GM12878 (cell line): ENCODE measurements at regions not wholly inside any gene's neighbourhood (a gene's known extent, or its start where the extent isn't known, plus 50 kb on each side); places are given as distances from the start of the nearest gene placed in this dataset.

Experiments
- ATAC-seq: fragments of 200-7000 bp; cut with Tn5 transposase; 3 replicates; pipeline ENCODE4 v1.9.1; 2020; ENCODE audit warnings: mild to moderate bottlenecking, moderate library complexity
- BruUV-seq: library from RNA; stranded (reverse); fragments of 400-500 nt; replicated peaks from 2 replicates; lab custom pipeline; 2021; lab: Mats Ljungman, UMichigan
- CTCF ChIA-PET: fragments of 300-600 bp; sonication (Branson Sonifier 250); formaldehyde crosslinking; extraction: SDS; loops from one replicate; lab custom pipeline; 2021; ENCODE audit warnings: inconsistent platforms; lab: Yijun Ruan, JAX
- POLR2A ChIA-PET: fragments of 350-600 bp; formaldehyde crosslinking; extraction: SDS; loops from one replicate; lab custom pipeline; 2021; ENCODE audit warnings: inconsistent platforms; lab: Charles Lee
- RAD21 ChIA-PET: fragments of 300-600 bp; sonication (Branson Sonifier 250); formaldehyde crosslinking; loops from one replicate; lab custom pipeline; 2023; ENCODE audit warnings: antibody characterized with exemption; ENCODE audit not compliant: unreplicated experiment; lab: Charles Lee
- SMC1A ChIA-PET: fragments of 300-600 bp; sonication (Branson Sonifier 250); formaldehyde crosslinking; loops from one replicate; lab custom pipeline; 2023; ENCODE audit not compliant: unreplicated experiment, uncharacterized antibody; lab: Charles Lee
- DNase-seq: peaks from one replicate; pipeline ENCODE4 v3.0.0-alpha.2; 2011; ENCODE audit warnings: low read depth, low spot score
- FAIRE-seq: peaks from 3 replicates; lab custom pipeline; 2011; peaks lifted over from hg19 to GRCh38; lab: Jason Lieb, UNC
- H2AFZ ChIP-seq: 2 replicates; pipeline ENCODE4 v1.6.0; 2011; ENCODE audit warnings: low read depth, low read length, control low read depth; ENCODE audit not compliant: control insufficient read depth
- H3K27ac ChIP-seq: 2 replicates; pipeline ENCODE4 v1.5.1; 2011; ENCODE audit warnings: control low read depth; ENCODE audit not compliant: control insufficient read depth, insufficient read depth
- H3K27me3 ChIP-seq, 2 experiments: replicated peaks in 1 of 2; 2 replicates each; pipeline versions ENCODE4 v1.6.0 to v1.6.1; 2011; ENCODE audit warnings: low read length in 1 of 2; ENCODE audit not compliant: control insufficient read depth in 2 of 2, insufficient read depth in 2 of 2
- H3K36me3 ChIP-seq, 2 experiments: 2 replicates each; pipeline ENCODE4 v1.5.1; 2011; ENCODE audit warnings: low read length in 1 of 2; ENCODE audit not compliant: control insufficient read depth in 2 of 2, insufficient read depth in 2 of 2
- H3K4me1 ChIP-seq: 2 replicates; pipeline ENCODE4 v1.6.1; 2011; ENCODE audit warnings: mild to moderate bottlenecking, low read length, moderate library complexity, mixed read lengths; ENCODE audit not compliant: control insufficient read depth, insufficient read depth
- H3K4me2 ChIP-seq: 2 replicates; pipeline ENCODE4 v1.6.0; 2011; ENCODE audit warnings: control low read depth; ENCODE audit not compliant: control insufficient read depth, insufficient read depth
- H3K4me3 ChIP-seq: fragments of 200-600 bp; sonication (generic); 2 replicates; pipeline ENCODE4 v1.5.1; 2016
- H3K79me2 ChIP-seq: 2 replicates; pipeline ENCODE4 v1.6.0; 2011; ENCODE audit warnings: low read length; ENCODE audit not compliant: control insufficient read depth, insufficient read depth
- H3K9ac ChIP-seq: 2 replicates; pipeline ENCODE4 v1.8.0; 2011; ENCODE audit warnings: low read length, control low read depth, mixed read lengths; ENCODE audit not compliant: control insufficient read depth, insufficient read depth
- H3K9me3 ChIP-seq: replicated peaks from 3 replicates; pipeline ENCODE4 v1.5.1; 2011; ENCODE audit warnings: mild to moderate bottlenecking, low read length; ENCODE audit not compliant: control insufficient read depth, insufficient read depth
- H4K20me1 ChIP-seq: 2 replicates; pipeline ENCODE4 v1.6.0; 2011; ENCODE audit not compliant: control insufficient read depth, insufficient read depth
- ATF3 ChIP-seq: IDR thresholded peaks from 2 replicates; pipeline ENCODE4 v1.6.1; 2011; ENCODE audit warnings: low read depth, mild to moderate bottlenecking, low read length, moderate library complexity, borderline replicate concordance; ENCODE audit errors: extremely low read depth
- CUX1 ChIP-seq: IDR thresholded peaks from 2 replicates; pipeline ENCODE4 v1.6.1; 2012; ENCODE audit warnings: improper control_type of control experiment, low read depth, low read length; ENCODE audit not compliant: insufficient replicate concordance
- JUND ChIP-seq: IDR thresholded peaks from 2 replicates; pipeline ENCODE4 v1.6.1; 2012; ENCODE audit warnings: low read depth, mild to moderate bottlenecking, low read length, improper control_type of control experiment, moderate library complexity
- MTA3 ChIP-seq: IDR thresholded peaks from 2 replicates; pipeline ENCODE4 v1.6.1; 2012; ENCODE audit warnings: low read length, inconsistent platforms, borderline replicate concordance
- MXI1 ChIP-seq: fragments of 150-350 bp; IDR thresholded peaks from 2 replicates; pipeline ENCODE4 v1.6.1; 2011; ENCODE audit warnings: low read depth, mild to moderate bottlenecking, inconsistent platforms, low read length, improper control_type of control experiment
- MYC ChIP-seq: IDR thresholded peaks from 2 replicates; pipeline ENCODE4 v1.6.1; 2011; ENCODE audit warnings: mild to moderate bottlenecking, low read length, moderate library complexity, inconsistent platforms; ENCODE audit not compliant: insufficient read depth, insufficient replicate concordance, insufficient read length, severe bottlenecking
- NR2C1 ChIP-seq: fragments of 450-650 bp; IDR thresholded peaks from 2 replicates; pipeline ENCODE4 v1.6.1; 2017; ENCODE audit warnings: antibody characterized with exemption, mild to moderate bottlenecking, moderate library complexity
- RELB ChIP-seq: fragments of 450-650 bp; IDR thresholded peaks from 2 replicates; pipeline ENCODE4 v1.6.1; 2017; ENCODE audit warnings: low read depth, mild to moderate bottlenecking, moderate library complexity
- RFX5 ChIP-seq: IDR thresholded peaks from 2 replicates; pipeline ENCODE4 v1.6.1; 2011; ENCODE audit warnings: low read depth, low read length, improper control_type of control experiment
- SIN3A ChIP-seq: IDR thresholded peaks from 2 replicates; pipeline ENCODE4 v1.6.1; 2012; ENCODE audit warnings: low read depth, low read length, improper control_type of control experiment
- SMARCA5 ChIP-seq: fragments of 450-650 bp; IDR thresholded peaks from 2 replicates; pipeline ENCODE4 v1.6.1; 2017; ENCODE audit warnings: mild to moderate bottlenecking
- USF1 ChIP-seq: IDR thresholded peaks from 2 replicates; pipeline ENCODE4 v1.6.1; 2011; ENCODE audit warnings: borderline replicate concordance, low read depth, mild to moderate bottlenecking, moderate library complexity, mixed read lengths, low read length; ENCODE audit not compliant: insufficient read depth; ENCODE audit errors: extremely low read length
- WGBS: methylation state at CpG from one replicate; pipeline ENCODE4 v1.1.6; 2016; ENCODE audit warnings: low lambda C conversion rate; ENCODE audit not compliant: insufficient replicate concordance, insufficient coverage; ENCODE audit errors: missing lambda C conversion rate; 5-methylcytosine and 5-hydroxymethylcytosine counted together
- in situ Hi-C: fragments of 300-500 bp; cut with MboI; formaldehyde crosslinking; loops from 9 replicates; pipeline ENCODE4 v1.14.3; 2018; ENCODE audit warnings: mixed read lengths
- intact Hi-C: fragments of 100-400 bp; cut with micrococcal nuclease; formaldehyde crosslinking; loops from one replicate; pipeline ENCODE4 v1.14.2; 2022; ENCODE audit not compliant: unreplicated experiment

GRCh38 chr16:6447021-6447790, 885.4 kb upstream of the RBFOX1 start:
- Histone ChIP-seq H3K36me3 (no peaks in the 10 kb centered on the region), H2AFZ (no peak overlapping the region), H3K27me3 (no peaks in the 10 kb centered on the region), H3K27ac (no peak overlapping the region), H3K9me3 (no peaks in the 10 kb centered on the region; the same call in 2 of the 3 replicates), H3K79me2 (no peaks in the 10 kb centered on the region), H4K20me1 (no peaks in the 10 kb centered on the region), H3K4me1 (no peaks in the 10 kb centered on the region), H3K9ac (no peak overlapping the region), H3K4me2 (no peak overlapping the region), H3K4me3 (no peak overlapping the region)
- no TSS peak for BruUV-seq
- intact Hi-C loops: no loop called here
- WGBS: 63% methylated on average over 17 of the region's 17 CpGs
- in situ Hi-C loops: no loop called here
- ATAC-seq (no peak), FAIRE-seq (no peak), DNase-seq (no peak)
- CTCF ChIA-PET: no interaction called here
- no peak for TF ChIP-seq RFX5
- no peak for TF ChIP-seq ATF3
- TF ChIP-seq RELB: no peak
- TF ChIP-seq SMARCA5: no peak
- TF ChIP-seq NR2C1: no peak
- TF ChIP-seq MYC: no peak
- TF ChIP-seq MXI1: no peak
- no peak for TF ChIP-seq JUND
- no peak for TF ChIP-seq MTA3
- TF ChIP-seq USF1: no peak
- TF ChIP-seq SIN3A: no peak
- no peak for TF ChIP-seq CUX1
- SMC1A ChIA-PET: no interaction called here
- POLR2A ChIA-PET: no interaction called here
- RAD21 ChIA-PET: no interaction called here
